ENCODE measurements at regions not wholly inside any gene's neighbourhood (a gene's known extent, or its start where the extent isn't known, plus 50 kb on each side); places are given as distances from the start of the nearest gene placed in this dataset.

GRCh38 chr1:195047772-195048171, 1560.5 kb downstream of the KCNT2 start:
- no peak for DNase-seq (ENCODE audit: low read depth)
- TF ChIP-seq CTCF (IDR thresholded peaks at IDR 0.05; ENCODE audit: control insufficient read depth, insufficient read depth, low read depth, low read length, missing control alignments) = no peak
- no peak overlapping the region for H3K4me3 ChIP-seq (ENCODE audit: control insufficient read depth, low read depth, low read length)

- no peak for TF ChIP-seq CTCF (IDR thresholded peaks at IDR 0.05; ENCODE audit: control insufficient read depth, insufficient read depth, low read depth, low read length, missing control alignments)
- DNase-seq (ENCODE audit: low read depth) = no peak
- H3K4me3 ChIP-seq (ENCODE audit: control insufficient read depth, low read depth, low read length) = no peak overlapping the region
Observed at GRCh38 chr1:195045072-195045471, 1563.2 kb downstream of the KCNT2 start.

GRCh38 chr1:195030793-195031192, 1577.4 kb downstream of the KCNT2 start:
- DNase-seq (ENCODE audit: low read depth) = no peak
- no peak for TF ChIP-seq CTCF (IDR thresholded peaks at IDR 0.05; ENCODE audit: control insufficient read depth, insufficient read depth, low read depth, low read length, missing control alignments)
- no peak overlapping the region for H3K4me3 ChIP-seq (ENCODE audit: control insufficient read depth, low read depth, low read length)

- TF ChIP-seq CTCF (IDR thresholded peaks at IDR 0.05; ENCODE audit: control insufficient read depth, insufficient read depth, low read depth, low read length, missing control alignments) = no peak
- H3K4me3 ChIP-seq (ENCODE audit: control insufficient read depth, low read depth, low read length) = no peak overlapping the region
Observed at GRCh38 chr1:195026792-195027191, 1581.4 kb downstream of the KCNT2 start.

GRCh38 chr1:195019385-195019784, 1588.9 kb downstream of the KCNT2 start:
- TF ChIP-seq CTCF (IDR thresholded peaks at IDR 0.05; ENCODE audit: control insufficient read depth, insufficient read depth, low read depth, low read length, missing control alignments) = no peak
- no peak overlapping the region for H3K4me3 ChIP-seq (ENCODE audit: control insufficient read depth, low read depth, low read length)
- DNase-seq (ENCODE audit: low read depth) = no peak

More at GRCh38 chr1:195026792-195027191, 1581.4 kb downstream of the KCNT2 start:
- no peak for DNase-seq (ENCODE audit: low read depth)

GRCh38 chr1:195012995-195013394, 1595.2 kb downstream of the KCNT2 start:
- no peak for DNase-seq (ENCODE audit: low read depth)
- no peak overlapping the region for H3K4me3 ChIP-seq (ENCODE audit: control insufficient read depth, low read depth, low read length)
- no peak for TF ChIP-seq CTCF (IDR thresholded peaks at IDR 0.05; ENCODE audit: control insufficient read depth, insufficient read depth, low read depth, low read length, missing control alignments)

- no peak for DNase-seq (ENCODE audit: low read depth)
- TF ChIP-seq CTCF (IDR thresholded peaks at IDR 0.05; ENCODE audit: control insufficient read depth, insufficient read depth, low read depth, low read length, missing control alignments) = no peak
- no peak overlapping the region for H3K4me3 ChIP-seq (ENCODE audit: control insufficient read depth, low read depth, low read length)
Observed at GRCh38 chr1:195005338-195005737, 1602.9 kb downstream of the KCNT2 start.

Data from AG09309 (cell line).